CD8-positive, alpha-beta memory T cell (primary cell): ENCODE measurements at regions not wholly inside any gene's neighbourhood (a gene's known extent, or its start where the extent isn't known, plus 50 kb on each side); places are given as distances from the start of the nearest gene placed in this dataset.

Experiments used
- CTCF ChIA-PET: fragments of 350-600 bp; sonication (Branson Sonifier 250); formaldehyde crosslinking; loops from one replicate; lab custom pipeline; 2021; ENCODE audit warnings: antibody characterized with exemption; lab: Charles Lee
- POLR2A ChIA-PET: fragments of 350-600 bp; sonication (Branson Sonifier 250); formaldehyde crosslinking; loops from one replicate; lab custom pipeline; 2021; ENCODE audit warnings: antibody characterized with exemption; lab: Charles Lee
- DNase-seq, 5 donors: peaks; one replicate each; pipeline versions ENCODE4 v3.0.0 to v3.0.0-alpha.2; 2020 to 2022; ENCODE audit warnings: mixed read lengths in 1 of 5
- H3K27ac ChIP-seq: one replicate; pipeline ENCODE4 v1.7.0; 2013; ENCODE audit warnings: low read depth, mild to moderate bottlenecking, low read length, moderate library complexity
- H3K27me3 ChIP-seq: 2 replicates; pipeline ENCODE4 v1.7.0; 2013; ENCODE audit warnings: low read length, mild to moderate bottlenecking; ENCODE audit not compliant: insufficient read depth, poor library complexity, severe bottlenecking
- H3K36me3 ChIP-seq: 2 replicates; pipeline ENCODE4 v1.7.0; 2013; ENCODE audit warnings: mild to moderate bottlenecking, low read length, moderate library complexity; ENCODE audit not compliant: insufficient read depth
- H3K4me1 ChIP-seq: 2 replicates; pipeline ENCODE4 v1.7.0; 2013; ENCODE audit warnings: mild to moderate bottlenecking, low read length, moderate library complexity; ENCODE audit not compliant: insufficient read depth
- H3K4me3 ChIP-seq: 2 replicates; pipeline ENCODE4 v1.7.0; 2013; ENCODE audit warnings: mild to moderate bottlenecking, low read length
- H3K9me3 ChIP-seq: 2 replicates; pipeline ENCODE4 v1.7.0; 2013; ENCODE audit warnings: mild to moderate bottlenecking, low read length
- H3K27ac Mint-ChIP-seq, 8 donors: one replicate each; pipeline ENCODE4 v1.8.0; 2020 to 2021; ENCODE audit warnings: mixed read lengths in 8 of 8, mild to moderate bottlenecking in 6 of 8, inconsistent platforms in 3 of 8, moderate library complexity in 3 of 8
- H3K27me3 Mint-ChIP-seq, 2 donors: one replicate each; pipeline ENCODE4 v1.8.0; 2020 to 2021; ENCODE audit warnings: mixed read lengths in 2 of 2, mild to moderate bottlenecking in 1 of 2, moderate library complexity in 1 of 2
- H3K36me3 Mint-ChIP-seq, 3 donors: one replicate each; pipeline ENCODE4 v1.8.0; 2020 to 2021; ENCODE audit warnings: mixed read lengths in 3 of 3, inconsistent platforms in 1 of 3, mild to moderate bottlenecking in 1 of 3
- H3K4me1 Mint-ChIP-seq, 3 donors: one replicate each; pipeline ENCODE4 v1.8.0; 2020 to 2021; ENCODE audit warnings: mixed read lengths in 3 of 3, inconsistent platforms in 1 of 3, mild to moderate bottlenecking in 1 of 3
- H3K4me3 Mint-ChIP-seq, 7 donors: one replicate each; pipeline ENCODE4 v1.8.0; 2020 to 2021; ENCODE audit warnings: mixed read lengths in 7 of 7, mild to moderate bottlenecking in 6 of 7, moderate library complexity in 4 of 7, inconsistent platforms in 2 of 7
- H3K9me3 Mint-ChIP-seq, 5 donors: one replicate each; pipeline ENCODE4 v1.8.0; 2020 to 2022; ENCODE audit warnings: mixed read lengths in 5 of 5, mild to moderate bottlenecking in 3 of 5, moderate library complexity in 2 of 5, inconsistent platforms in 1 of 5

DNA sequence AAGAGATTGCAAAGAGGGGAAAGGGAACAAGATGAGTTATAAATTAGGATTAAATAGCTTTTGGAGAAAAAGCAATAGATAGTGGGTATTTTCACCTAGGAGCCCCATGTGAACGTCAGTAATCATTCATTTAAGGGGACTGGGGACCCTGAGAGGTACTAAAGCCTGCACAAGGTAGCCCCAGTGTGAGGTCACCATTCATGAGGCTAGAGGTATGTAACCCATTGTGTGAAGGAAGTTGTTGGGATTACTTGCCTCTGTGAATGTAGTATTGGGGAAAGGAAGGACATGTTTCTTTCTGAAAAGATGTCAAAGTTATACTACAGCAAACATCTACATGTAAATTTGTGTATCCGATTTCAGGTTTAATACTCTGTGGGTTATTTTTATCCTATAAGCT, 276.8 kb downstream of the TBX15 start:
- Mint-ChIP-seq H3K27ac (no peak overlapping the region), H3K4me3 (no peak overlapping the region), H3K4me1 (no peaks in the 10 kb centered on the region), H3K9me3 (peaks cover 4 to 14% (median 8%) of the 10 kb centered on the region in 5 donors), H3K27me3 (peaks cover 0 to 1% of the 10 kb centered on the region in 2 donors), H3K36me3 (no peaks in the 10 kb centered on the region)
- ChIA-PET CTCF (no interaction called here), POLR2A (no interaction called here)
- H3K9me3 ChIP-seq = no peaks in the 10 kb centered on the region
- no peak overlapping the region for H3K4me3 ChIP-seq
- no peak overlapping the region for H3K27ac ChIP-seq
- no peak for DNase-seq
- no peaks in the 10 kb centered on the region for H3K27me3 ChIP-seq
- no peaks in the 10 kb centered on the region for H3K4me1 ChIP-seq
- H3K36me3 ChIP-seq = no peaks in the 10 kb centered on the region

- DNase-seq = no peak
- no peak overlapping the region for H3K4me3 ChIP-seq
- H3K4me3 Mint-ChIP-seq = no peak overlapping the region
- H3K36me3 ChIP-seq = no peaks in the 10 kb centered on the region
- no peaks in the 10 kb centered on the region for H3K27me3 ChIP-seq
- ChIA-PET CTCF (no interaction called here), POLR2A (no interaction called here)
- no peak overlapping the region for H3K27ac ChIP-seq
- H3K36me3 Mint-ChIP-seq = no peaks in the 10 kb centered on the region
- no peaks in the 10 kb centered on the region for H3K4me1 ChIP-seq
- peaks cover 2 to 14% (median 8%) of the 10 kb centered on the region in 5 donors for H3K9me3 Mint-ChIP-seq
- H3K27me3 Mint-ChIP-seq = no peaks in the 10 kb centered on the region
- peaks cover 1% of the 10 kb centered on the region for H3K9me3 ChIP-seq
- H3K27ac Mint-ChIP-seq = no peak overlapping the region
- H3K4me1 Mint-ChIP-seq = no peaks in the 10 kb centered on the region
These were observed 289.2 kb downstream of the TBX15 start for GRCh38 chr1:118698911-118699310.

- Mint-ChIP-seq H3K27ac (no peak overlapping the region), H3K27me3 (no peaks in the 10 kb centered on the region), H3K4me1 (no peaks in the 10 kb centered on the region), H3K9me3 (peaks cover 0 to 18% (median 8%) of the 10 kb centered on the region in 5 donors), H3K4me3 (no peak overlapping the region), H3K36me3 (no peaks in the 10 kb centered on the region)
- Histone ChIP-seq H3K4me3 (no peak overlapping the region), H3K9me3 (peaks cover 5% of the 10 kb centered on the region), H3K4me1 (no peaks in the 10 kb centered on the region), H3K27me3 (no peaks in the 10 kb centered on the region), H3K36me3 (no peaks in the 10 kb centered on the region), H3K27ac (no peak overlapping the region)
- ChIA-PET CTCF (no interaction called here), POLR2A (no interaction called here)
- no peak for DNase-seq
These were observed 296.0 kb downstream of the TBX15 start for GRCh38 chr1:118692143-118692542.

- Mint-ChIP-seq H3K4me3 (no peak overlapping the region), H3K9me3 (peaks cover 0 to 10% (median 5%) of the 10 kb centered on the region in 5 donors), H3K27me3 (no peaks in the 10 kb centered on the region), H3K4me1 (no peaks in the 10 kb centered on the region), H3K27ac (no peak overlapping the region), H3K36me3 (no peaks in the 10 kb centered on the region)
- CTCF ChIA-PET = no interaction called here
- H3K4me1 ChIP-seq = no peaks in the 10 kb centered on the region
- H3K27me3 ChIP-seq = no peaks in the 10 kb centered on the region
- no peak overlapping the region for H3K4me3 ChIP-seq
- H3K36me3 ChIP-seq = no peaks in the 10 kb centered on the region
- no peak overlapping the region for H3K27ac ChIP-seq
- no peak for DNase-seq
- peaks cover 3% of the 10 kb centered on the region for H3K9me3 ChIP-seq
- POLR2A ChIA-PET = no interaction called here
These were observed 299.3 kb downstream of the TBX15 start for GRCh38 chr1:118688891-118689290.

GRCh38 chr1:118661769-118662320, 326.3 kb downstream of the TBX15 start:
- ChIA-PET CTCF (no interaction called here), POLR2A (no interaction called here)
- Histone ChIP-seq H3K9me3 (no peaks in the 10 kb centered on the region), H3K27me3 (no peaks in the 10 kb centered on the region), H3K4me3 (no peak overlapping the region), H3K27ac (no peak overlapping the region), H3K36me3 (no peaks in the 10 kb centered on the region), H3K4me1 (no peaks in the 10 kb centered on the region)
- Mint-ChIP-seq H3K9me3 (peaks cover 4 to 31% (median 8%) of the 10 kb centered on the region in 5 donors), H3K4me1 (no peaks in the 10 kb centered on the region), H3K27ac (no peak overlapping the region), H3K36me3 (no peaks in the 10 kb centered on the region), H3K4me3 (no peak overlapping the region), H3K27me3 (no peaks in the 10 kb centered on the region)
- DNase-seq = no peak

DNA sequence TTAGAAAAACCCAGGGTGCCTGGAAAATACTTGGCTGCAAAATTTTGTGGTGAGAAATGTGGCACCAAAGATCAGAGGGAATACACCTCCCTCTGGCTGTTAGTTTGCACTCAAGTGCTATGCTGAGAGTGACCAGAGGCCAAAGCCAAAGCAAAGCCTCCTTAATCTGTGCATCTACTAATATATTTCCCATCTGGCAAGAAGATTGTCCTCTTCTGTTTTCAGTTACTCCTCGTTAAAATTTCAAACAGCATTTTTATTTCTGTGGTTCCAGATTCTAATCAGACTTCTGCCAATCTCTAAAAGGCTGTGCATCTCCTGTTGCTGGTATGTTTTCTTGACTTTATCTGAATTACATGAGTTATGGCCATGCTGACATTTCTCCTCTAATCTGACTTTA, 327.4 kb downstream of the TBX15 start:
- POLR2A ChIA-PET = no interaction called here
- Mint-ChIP-seq H3K9me3 (peaks cover 3 to 32% (median 8%) of the 10 kb centered on the region in 5 donors), H3K4me3 (no peak overlapping the region), H3K36me3 (no peaks in the 10 kb centered on the region), H3K27ac (no peak overlapping the region), H3K4me1 (no peaks in the 10 kb centered on the region), H3K27me3 (no peaks in the 10 kb centered on the region)
- H3K9me3 ChIP-seq = no peaks in the 10 kb centered on the region
- no peaks in the 10 kb centered on the region for H3K4me1 ChIP-seq
- CTCF ChIA-PET = no interaction called here
- no peak overlapping the region for H3K27ac ChIP-seq
- no peaks in the 10 kb centered on the region for H3K36me3 ChIP-seq
- DNase-seq = no peak
- H3K4me3 ChIP-seq = no peak overlapping the region
- H3K27me3 ChIP-seq = no peaks in the 10 kb centered on the region

DNA sequence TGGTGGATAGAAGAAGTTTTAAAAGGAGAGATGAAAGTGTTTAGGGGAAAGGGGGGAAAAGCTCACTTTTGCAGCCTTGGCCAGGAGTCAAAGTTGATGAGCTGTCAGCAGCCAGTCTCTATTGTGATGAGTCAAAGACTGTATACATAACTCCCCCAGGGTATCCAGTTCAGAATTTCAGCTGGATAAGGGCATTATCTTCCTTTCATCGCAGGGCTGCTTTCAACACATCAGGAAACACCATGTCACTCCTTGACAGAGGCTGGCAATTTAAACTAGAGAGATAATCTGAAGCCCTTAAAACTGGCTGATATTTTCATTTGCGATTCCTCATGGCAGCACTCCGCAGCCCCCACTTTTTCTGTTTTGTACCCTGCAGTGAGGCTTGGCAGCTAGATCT, 328.5 kb downstream of the TBX15 start:
- Histone ChIP-seq H3K4me3 (no peak overlapping the region), H3K27me3 (no peaks in the 10 kb centered on the region), H3K9me3 (no peaks in the 10 kb centered on the region), H3K4me1 (no peaks in the 10 kb centered on the region), H3K27ac (no peak overlapping the region), H3K36me3 (no peaks in the 10 kb centered on the region)
- Mint-ChIP-seq H3K27ac (no peak overlapping the region), H3K27me3 (no peaks in the 10 kb centered on the region), H3K4me1 (no peaks in the 10 kb centered on the region), H3K9me3 (peaks cover 2 to 35% (median 3%) of the 10 kb centered on the region in 5 donors), H3K4me3 (no peak overlapping the region), H3K36me3 (no peaks in the 10 kb centered on the region)
- DNase-seq = no peak
- POLR2A ChIA-PET = no interaction called here
- CTCF ChIA-PET = no interaction called here

DNA sequence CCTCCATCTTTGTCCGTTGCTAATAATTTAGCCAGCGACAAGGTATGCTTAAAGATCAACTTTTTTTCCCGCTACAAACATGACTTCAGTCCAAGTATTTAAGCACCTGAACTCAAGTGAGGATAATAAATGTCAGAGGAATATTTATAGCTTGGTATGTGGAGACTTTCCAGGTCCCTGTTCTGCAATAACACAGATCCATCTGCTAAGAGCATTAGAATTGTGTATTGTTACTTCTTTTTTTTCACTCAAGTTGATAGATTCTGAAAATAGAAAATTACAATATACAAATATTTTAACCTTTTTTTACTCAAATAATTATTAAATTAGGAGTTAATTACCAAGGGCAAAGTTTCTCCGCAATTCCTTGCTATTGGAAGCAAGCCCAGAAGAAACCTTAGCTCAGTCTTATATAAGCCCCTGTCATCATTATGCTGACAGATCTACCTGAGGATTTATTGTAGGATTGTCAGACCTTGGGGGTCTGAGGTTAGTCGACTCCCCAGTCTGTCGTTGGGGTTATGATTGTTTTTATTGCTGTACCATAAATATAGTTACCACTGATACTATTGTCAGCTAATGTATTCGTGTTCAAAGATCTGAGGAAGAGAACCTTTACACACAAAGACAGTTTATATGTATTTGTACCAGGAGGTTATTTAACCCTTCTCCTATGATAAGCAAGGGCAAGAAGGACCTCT, 337.9 kb downstream of the TBX15 start:
- Mint-ChIP-seq H3K27me3 (no peaks in the 10 kb centered on the region), H3K4me1 (no peaks in the 10 kb centered on the region), H3K27ac (no peak overlapping the region), H3K9me3 (peaks cover 0 to 17% (median 3%) of the 10 kb centered on the region in 5 donors), H3K4me3 (no peak overlapping the region), H3K36me3 (no peaks in the 10 kb centered on the region)
- POLR2A ChIA-PET = no interaction called here
- CTCF ChIA-PET = no interaction called here
- Histone ChIP-seq H3K36me3 (no peaks in the 10 kb centered on the region), H3K4me1 (no peaks in the 10 kb centered on the region), H3K4me3 (no peak overlapping the region), H3K27me3 (no peaks in the 10 kb centered on the region), H3K9me3 (no peaks in the 10 kb centered on the region), H3K27ac (no peak overlapping the region)
- DNase-seq = no peak
